SK-N-SH (cell line): ENCODE measurements at regions not wholly inside any gene's neighbourhood (a gene's known extent, or its start where the extent isn't known, plus 50 kb on each side); places are given as distances from the start of the nearest gene placed in this dataset.

Source experiments
- CTCF ChIP-seq: fragments of 200-600 bp; sonication (generic); IDR thresholded peaks from 2 replicates; pipeline ENCODE4 v1.6.1; 2017; ENCODE audit warnings: antibody characterized with exemption, mild to moderate bottlenecking, moderate library complexity
- EP300 ChIP-seq, 2 experiments: IDR thresholded peaks; 2 replicates each; pipeline versions ENCODE4 v1.4.0 to v1.6.1; 2012; ENCODE audit warnings: borderline replicate concordance in 1 of 2, low read depth in 1 of 2, low read length in 1 of 2
- GABPA ChIP-seq: IDR thresholded peaks from 2 replicates; pipeline ENCODE4 v1.4.0; 2012; ENCODE audit warnings: low read depth, mild to moderate bottlenecking
- IRF3 ChIP-seq: fragments of 150-350 bp; IDR thresholded peaks from 2 replicates; pipeline ENCODE4 v1.6.1; 2016; ENCODE audit warnings: mild to moderate bottlenecking, low read depth, low read length
- POLR2AphosphoS5 ChIP-seq: IDR thresholded peaks from 2 replicates; pipeline ENCODE4 v1.6.1; 2012; ENCODE audit warnings: low read depth, low read length
- RAD21 ChIP-seq: IDR thresholded peaks from 2 replicates; pipeline ENCODE4 v1.6.1; 2012; ENCODE audit warnings: mild to moderate bottlenecking, low read length
- TF ChIP-seq, protein P1 (sequence below): IDR thresholded peaks from 2 replicates; pipeline ENCODE4; 2012

DNA sequence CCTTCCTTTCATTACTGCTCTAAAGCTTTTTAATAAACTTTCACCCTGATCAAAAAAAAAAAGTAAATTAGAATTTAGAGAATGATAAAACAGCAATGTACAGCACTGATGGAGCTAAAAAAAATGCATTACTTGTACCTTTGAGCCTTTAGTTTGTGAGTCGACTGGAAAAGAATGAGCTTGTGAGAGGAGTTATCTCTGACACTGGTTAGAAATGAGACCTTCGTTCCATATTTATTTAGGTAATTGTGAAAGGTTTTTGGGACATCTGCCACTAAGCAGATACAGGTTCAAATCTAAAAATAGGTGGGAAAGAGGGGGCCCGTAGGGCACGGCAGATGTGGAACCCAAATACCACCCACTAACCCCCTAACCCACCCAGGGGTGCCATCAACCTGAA, 376.8 kb downstream of the ICE1 start:
- TF ChIP-seq IRF3 (no peak), CTCF (no peak), EP300 (IDR thresholded peaks at IDR 0.05; ENCODE audit: borderline replicate concordance in 1 of 2, low read depth in 1 of 2, low read length in 1 of 2) (no peak), GABPA (no peak), POLR2AphosphoS5 (no peak), RAD21 (no peak)
- TF ChIP-seq, protein P1, sequence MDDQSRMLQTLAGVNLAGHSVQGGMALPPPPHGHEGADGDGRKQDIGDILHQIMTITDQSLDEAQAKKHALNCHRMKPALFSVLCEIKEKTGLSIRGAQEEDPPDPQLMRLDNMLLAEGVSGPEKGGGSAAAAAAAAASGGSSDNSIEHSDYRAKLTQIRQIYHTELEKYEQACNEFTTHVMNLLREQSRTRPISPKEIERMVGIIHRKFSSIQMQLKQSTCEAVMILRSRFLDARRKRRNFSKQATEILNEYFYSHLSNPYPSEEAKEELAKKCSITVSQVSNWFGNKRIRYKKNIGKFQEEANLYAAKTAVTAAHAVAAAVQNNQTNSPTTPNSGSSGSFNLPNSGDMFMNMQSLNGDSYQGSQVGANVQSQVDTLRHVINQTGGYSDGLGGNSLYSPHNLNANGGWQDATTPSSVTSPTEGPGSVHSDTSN, result no peak
